ENCODE measurements at regions not wholly inside any gene's neighbourhood (a gene's known extent, or its start where the extent isn't known, plus 50 kb on each side); places are given as distances from the start of the nearest gene placed in this dataset.

DNA sequence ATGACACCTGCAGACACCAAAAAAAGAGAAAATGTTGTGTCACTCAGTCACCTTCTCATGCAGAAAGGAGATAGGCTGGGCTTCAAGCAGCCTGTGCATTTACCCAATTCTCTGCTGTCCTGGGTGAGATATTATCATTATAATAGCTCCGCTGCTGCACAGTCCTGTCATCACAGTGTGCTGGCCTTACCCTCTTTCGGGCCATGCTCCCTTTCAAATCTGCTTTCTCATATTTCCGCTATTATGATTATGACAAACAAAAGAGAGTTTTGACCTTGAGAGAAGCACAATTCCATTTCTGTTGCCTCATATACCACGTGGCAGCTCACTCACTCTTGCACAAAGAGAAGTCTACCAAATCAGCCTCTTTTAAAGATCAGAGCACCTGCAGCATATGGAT lies 1350.1 kb upstream of the ACO1 start:
- TF ChIP-seq, protein P1, sequence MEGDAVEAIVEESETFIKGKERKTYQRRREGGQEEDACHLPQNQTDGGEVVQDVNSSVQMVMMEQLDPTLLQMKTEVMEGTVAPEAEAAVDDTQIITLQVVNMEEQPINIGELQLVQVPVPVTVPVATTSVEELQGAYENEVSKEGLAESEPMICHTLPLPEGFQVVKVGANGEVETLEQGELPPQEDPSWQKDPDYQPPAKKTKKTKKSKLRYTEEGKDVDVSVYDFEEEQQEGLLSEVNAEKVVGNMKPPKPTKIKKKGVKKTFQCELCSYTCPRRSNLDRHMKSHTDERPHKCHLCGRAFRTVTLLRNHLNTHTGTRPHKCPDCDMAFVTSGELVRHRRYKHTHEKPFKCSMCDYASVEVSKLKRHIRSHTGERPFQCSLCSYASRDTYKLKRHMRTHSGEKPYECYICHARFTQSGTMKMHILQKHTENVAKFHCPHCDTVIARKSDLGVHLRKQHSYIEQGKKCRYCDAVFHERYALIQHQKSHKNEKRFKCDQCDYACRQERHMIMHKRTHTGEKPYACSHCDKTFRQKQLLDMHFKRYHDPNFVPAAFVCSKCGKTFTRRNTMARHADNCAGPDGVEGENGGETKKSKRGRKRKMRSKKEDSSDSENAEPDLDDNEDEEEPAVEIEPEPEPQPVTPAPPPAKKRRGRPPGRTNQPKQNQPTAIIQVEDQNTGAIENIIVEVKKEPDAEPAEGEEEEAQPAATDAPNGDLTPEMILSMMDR (IDR thresholded peaks at IDR 0.05), result no peak
- TF ChIP-seq POLR2A (IDR thresholded peaks at IDR 0.05), result no peak
